Kasumi-1 (cell line): ENCODE measurements at regions not wholly inside any gene's neighbourhood (a gene's known extent, or its start where the extent isn't known, plus 50 kb on each side); places are given as distances from the start of the nearest gene placed in this dataset.

Source experiments
- DNase-seq, 2 experiments: peaks; one replicate each; lab custom pipeline; 2025; lab: John Stamatoyannopoulos, UW

- DNase-seq: peak; percentile 27 to 28
These were observed 144.6 kb upstream of the IL12A start for GRCh38 chr3:159843840-159844730.

- no peak for DNase-seq
These were observed 143.8 kb upstream of the IL12A start for GRCh38 chr3:159844801-159845261.

DNA sequence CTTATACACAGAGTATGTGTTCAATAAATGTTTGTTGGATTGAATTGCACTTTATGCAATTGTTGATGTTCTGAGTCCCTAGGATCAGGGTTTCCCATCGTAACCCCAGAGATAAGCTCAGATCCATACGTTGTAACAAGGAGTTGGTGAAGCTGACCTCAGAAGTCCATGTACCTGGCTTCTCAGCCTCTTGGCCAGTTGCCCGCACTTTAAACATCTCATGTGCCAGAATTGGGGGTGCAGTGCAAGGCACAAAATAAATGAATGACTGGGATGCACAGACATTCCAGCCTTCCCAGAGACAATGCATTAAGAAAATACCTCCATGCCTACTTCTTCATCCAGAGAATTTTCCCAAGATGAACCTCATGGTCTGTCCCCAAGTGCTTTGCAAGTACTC, 142.9 kb upstream of the IL12A start:
- DNase-seq: no peak

- DNase-seq: no peak
These were observed 142.4 kb upstream of the IL12A start for GRCh38 chr3:159846255-159846654.

DNA sequence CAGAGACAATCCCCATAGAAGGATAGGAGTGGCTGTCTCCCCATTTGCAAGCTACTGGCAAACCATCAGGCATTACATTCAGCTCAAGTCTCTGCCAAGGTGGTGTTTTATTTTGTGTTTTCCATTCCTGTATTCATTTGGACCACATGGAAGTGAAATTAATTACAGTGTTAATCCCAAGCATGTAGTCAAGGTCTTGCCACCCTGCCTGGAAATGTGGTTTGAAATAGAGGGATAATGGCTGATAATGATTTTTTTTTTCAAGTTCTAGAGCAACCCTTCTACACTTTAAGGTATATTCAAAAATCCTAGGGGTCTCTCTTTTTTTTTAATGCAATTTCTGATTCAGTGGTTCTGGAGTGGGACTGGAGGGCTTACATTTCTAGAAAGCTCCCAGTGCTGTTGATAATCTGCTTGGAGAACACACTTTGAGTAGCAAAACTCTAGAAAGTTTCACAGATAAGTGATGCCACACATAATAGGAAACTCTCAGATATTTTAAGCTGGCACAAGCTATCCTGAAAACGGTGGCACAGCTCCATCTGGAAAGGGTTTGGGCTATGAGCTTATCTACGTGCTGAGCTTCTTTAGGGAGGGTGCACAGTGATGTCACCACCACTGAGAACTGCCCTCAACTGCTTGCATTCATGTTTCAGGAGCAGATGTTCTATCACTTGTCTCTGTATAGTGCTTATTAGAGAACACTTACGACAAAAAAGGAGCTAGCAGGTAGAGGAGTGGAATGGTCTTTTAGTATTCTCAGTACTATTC, 140.1 kb upstream of the IL12A start:
- DNase-seq: no peak

- DNase-seq: peak; percentile 18 to 44
These were observed 138.2 kb upstream of the IL12A start for GRCh38 chr3:159850481-159850880.

DNA sequence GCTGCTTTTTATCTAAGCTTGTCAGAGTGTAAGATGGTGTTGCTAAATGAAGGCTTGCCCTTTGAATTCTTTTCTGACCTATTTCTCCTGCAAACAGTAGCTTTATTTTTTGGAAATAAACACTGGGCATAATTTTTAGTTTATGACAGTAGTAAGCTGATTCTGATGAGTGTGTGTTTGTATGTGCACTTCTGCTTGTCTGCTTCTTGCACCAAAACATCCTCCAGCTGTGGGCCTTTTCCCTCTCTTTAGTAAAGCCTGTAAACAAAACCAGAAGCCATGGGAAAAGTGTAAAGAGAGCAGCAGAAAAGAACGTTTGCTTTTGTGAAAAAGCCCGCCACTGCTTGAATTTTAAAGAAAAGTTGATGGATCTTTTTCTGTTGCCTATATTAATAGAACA, 136.4 kb upstream of the IL12A start:
- no peak for DNase-seq

DNA sequence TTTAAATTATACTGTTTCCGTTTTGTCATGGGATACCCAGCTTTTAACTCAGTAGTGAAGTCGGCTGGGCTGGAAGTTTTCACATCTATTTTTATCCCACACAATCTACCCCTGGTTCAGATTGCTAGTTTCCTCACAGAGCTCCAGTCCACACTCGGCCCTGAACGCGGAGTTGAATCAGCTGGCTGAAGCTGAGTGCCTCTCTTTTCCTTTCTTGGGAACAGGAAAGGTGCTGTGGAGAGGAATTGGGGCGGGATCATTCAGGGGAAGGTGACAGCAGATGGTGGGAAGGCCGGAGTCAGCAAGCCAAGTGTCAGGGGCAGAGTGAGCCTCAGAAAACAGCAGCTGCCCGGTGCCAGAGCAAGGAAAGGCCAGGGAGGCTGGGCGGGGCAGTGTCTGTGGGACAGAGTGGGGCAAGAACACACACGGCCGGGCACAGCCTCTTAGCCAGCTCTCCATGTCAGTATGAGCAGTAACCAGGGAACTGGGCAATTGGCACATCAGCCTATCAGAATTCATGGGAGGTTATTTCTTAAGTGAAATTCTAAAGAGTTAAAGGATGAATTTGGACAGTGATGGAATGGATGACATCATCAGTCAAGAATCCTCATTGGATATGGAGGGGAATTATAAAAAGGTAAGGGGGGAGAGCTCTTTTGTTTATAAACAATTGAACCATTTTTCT, 135.7 kb upstream of the IL12A start:
- DNase-seq: no peak

DNA sequence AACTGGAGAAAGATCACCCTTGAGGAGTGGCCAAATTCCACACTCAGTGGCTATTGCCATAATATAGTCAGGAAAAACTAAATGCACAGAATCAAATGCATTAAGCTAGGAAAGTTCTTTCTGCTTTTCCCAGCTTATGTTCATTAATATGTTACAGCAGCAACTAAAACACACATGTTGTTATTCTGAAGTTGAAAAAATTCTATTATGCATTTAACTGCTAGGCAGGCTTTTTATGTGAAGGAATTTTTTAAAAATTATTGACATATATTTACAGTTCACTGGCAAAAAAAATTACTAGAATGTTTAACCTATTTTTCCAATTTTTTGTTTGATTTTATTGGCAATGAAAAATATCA, 135.2 kb upstream of the IL12A start:
- no peak for DNase-seq

- DNase-seq: no peak
These were observed 134.0 kb upstream of the IL12A start for GRCh38 chr3:159854500-159855124.

DNA sequence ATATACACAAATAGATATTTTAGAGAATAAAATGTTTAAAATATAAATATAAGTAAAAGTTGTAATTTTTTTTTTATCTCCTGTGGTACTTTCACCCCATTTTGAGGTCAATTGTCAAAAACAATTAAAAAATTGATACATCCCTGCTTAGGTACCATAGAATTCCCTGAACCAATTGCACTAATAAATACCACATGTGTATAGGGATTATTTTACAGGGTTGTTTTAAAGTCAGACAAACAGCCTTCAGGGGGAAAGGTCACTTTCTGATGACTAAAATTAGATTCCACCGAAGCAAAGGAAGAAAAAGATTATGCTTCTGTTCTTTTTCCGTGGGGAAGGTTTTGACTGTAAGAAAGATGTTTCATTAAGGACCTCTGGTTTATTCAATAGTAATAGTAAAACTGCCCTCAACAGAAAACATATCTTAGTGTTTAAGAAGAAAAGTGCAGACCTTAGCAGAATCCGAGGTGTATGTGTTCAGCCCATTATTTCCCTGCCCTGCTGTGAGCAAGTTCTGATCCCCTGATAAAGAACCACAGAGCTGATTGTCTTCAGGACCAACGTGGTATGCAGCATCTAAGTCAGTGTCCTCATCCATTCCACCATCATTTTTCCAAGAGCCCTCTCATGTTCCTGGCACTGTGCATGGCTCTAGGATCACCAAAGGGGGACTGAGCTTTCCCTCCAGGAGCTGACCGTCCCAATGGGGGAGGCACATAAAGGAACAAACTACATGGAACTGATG, 132.9 kb upstream of the IL12A start:
- DNase-seq: no peak

GRCh38 chr3:159856590-159857104, 132.0 kb upstream of the IL12A start:
- DNase-seq: no peak

DNA sequence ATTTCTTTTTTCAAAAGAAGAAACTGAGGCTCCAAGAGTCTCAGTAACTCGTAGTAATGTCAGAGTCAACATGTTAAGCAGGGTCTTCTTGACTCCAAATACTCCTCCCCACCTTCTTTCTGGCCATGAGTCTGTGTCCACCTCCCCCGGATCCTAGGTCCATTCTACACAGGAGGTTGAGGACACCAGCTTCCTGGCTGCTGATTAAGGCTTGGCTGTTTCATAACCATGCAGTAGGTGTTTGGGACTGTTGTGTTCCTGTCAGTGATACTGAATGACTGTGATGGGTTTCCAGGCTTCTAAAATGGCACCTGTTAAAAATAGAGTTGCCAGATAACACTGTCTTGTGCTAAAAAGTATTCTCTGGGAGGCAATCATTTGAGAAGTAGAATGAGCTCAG, 130.8 kb upstream of the IL12A start:
- no peak for DNase-seq

- DNase-seq: no peak
These were observed 130.0 kb upstream of the IL12A start for GRCh38 chr3:159858650-159859049.

GRCh38 chr3:159859424-159859823, 129.2 kb upstream of the IL12A start:
- DNase-seq: no peak

- DNase-seq: no peak
These were observed 128.8 kb upstream of the IL12A start for GRCh38 chr3:159859836-159860235.

DNA sequence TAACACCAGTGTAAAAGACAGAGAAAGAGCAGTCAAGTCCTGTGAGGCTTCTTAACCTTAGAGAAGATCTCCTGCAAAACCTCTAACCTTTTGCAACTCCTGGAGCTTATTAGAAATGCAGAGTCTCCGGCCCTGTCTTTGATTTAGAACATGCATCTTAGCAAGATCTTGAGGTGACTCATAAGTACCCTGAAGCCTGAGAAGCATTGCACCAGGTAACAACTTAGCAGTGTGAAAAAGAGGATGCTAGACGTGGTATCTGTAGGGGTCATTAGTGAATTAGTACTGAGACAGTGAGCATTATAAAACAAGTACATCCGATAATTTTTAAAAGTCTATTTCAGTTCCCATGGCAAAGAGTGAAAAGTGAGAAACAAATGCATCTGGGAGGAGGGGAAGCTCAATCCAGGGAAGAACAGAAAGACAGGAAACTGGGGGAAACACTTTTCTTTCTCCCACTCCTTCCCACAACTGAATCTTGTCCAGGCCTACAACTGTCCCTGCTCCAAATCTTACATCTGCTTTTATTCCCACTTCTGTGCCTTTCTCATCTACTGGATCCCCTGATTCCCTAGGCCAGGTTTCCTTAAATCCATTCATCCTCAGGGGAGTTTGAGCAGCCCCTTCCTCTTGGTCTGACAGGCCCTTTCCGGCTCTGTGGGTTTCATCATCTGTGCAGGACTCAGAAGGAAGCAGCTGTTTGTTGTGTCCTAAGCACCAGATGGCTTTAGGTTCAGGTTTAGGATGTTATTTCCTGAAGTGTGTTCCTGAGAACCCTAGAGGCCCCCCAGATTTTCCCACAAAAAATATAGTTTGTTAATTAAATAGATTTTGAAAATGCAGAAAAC, 128.1 kb upstream of the IL12A start:
- peak; percentile 61 for DNase-seq

DNA sequence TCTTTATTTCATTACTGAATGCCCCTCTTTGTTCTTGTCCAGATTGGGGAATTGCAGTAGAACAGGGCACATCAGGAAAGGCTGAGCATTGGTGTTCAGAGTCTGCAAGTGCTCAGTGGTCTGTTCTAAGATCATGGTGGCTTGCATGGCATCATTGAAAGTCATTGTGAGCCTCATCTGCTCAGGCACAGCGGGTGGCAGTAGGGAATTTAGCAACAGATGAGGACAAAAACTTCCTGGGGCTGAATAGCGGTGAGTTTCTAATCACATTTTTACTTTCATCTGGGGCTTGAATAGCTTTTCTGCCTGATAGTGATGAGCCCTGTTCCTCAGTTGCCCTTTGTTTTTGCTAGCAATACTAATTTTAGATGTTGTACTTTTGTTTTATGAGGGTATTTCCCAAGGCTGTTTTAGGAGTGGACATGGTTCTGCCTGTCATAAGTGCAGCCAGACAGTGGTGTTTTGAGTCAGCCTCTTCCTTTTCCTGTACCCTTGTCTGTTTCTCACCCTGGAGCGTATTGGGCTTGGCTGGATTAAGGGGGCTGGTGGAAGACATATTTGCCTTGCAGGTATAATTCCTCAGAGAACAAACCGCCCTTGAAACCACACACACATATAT, 127.2 kb upstream of the IL12A start:
- DNase-seq: no peak

DNA sequence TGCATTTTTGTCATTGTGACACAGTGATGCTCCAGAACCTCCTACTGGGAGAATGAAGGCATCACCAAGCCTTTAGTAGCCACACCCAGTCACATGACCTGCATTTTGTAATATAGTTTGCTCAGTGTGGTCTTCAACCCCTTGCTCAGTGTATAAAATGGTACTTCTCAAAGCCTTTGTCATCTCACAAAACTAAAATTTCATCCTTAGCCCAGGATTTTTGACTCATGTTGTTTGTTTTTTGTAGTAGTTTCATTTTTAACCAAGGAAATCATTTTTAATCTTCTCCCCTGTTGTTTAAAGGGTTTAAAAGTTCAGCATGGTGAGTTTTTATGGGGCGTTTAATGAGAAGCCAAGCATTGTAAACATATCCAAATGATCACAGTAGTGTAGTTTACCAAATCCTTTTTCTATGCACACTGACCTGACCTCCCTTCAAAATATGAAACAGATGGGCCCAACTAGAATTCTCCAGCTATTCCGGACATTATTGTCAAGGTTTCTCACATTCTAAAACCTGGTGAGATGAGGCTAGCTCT, 123.5 kb upstream of the IL12A start:
- no peak for DNase-seq
